Stimulated activated CD8-positive, alpha-beta memory T cell treated with anti-CD3 and anti-CD28 coated beads, Interleukin-12 subunit alpha, Interleukin-12 subunit beta, amount 100 ng/mL, for 1 hour (primary cell): ENCODE measurements at regions not wholly inside any gene's neighbourhood (a gene's known extent, or its start where the extent isn't known, plus 50 kb on each side); places are given as distances from the start of the nearest gene placed in this dataset.

Source experiments
- DNase-seq: peaks from one replicate; pipeline ENCODE4 v3.0.0-alpha.2; 2020; ENCODE audit warnings: low read depth

DNA sequence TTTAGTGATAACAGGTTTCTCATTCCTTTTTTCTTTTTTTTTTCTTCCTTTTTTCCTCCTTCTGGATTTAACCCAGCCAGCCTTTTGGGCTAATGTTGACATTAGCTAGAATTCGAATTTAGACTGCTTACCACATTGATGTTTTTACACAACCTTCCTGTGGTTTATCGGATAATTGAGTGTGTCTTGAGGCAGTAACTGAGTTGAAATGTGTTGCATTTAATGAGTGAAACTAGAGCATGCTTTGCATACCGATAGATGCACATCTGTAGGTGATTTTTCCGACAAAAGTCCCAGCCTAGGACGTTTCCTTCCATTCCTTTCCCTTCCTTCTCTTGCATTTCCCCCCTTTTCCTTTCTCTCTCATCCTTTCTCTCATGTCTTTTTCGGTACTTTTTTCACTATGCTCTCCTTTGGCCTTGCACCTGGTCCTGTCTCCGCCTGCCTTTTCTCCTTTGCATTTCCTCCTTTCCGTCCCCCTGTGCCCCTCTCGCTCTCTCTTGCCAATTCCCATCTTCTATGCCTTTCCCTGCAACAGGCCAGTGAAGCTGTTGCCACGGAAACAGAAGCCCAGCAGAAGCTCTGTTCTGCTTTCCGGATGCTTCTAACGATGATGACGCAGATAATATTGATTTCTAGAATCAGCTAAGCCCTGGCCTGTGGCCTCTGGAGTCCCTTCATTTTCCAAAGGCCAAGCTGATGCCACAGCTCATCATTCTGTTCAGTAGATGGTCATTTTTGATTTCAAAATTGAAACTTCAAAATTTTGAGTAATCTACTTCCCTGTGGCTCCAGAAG lies 76.1 kb downstream of the SLC25A47 start:
- no peak for DNase-seq

DNA sequence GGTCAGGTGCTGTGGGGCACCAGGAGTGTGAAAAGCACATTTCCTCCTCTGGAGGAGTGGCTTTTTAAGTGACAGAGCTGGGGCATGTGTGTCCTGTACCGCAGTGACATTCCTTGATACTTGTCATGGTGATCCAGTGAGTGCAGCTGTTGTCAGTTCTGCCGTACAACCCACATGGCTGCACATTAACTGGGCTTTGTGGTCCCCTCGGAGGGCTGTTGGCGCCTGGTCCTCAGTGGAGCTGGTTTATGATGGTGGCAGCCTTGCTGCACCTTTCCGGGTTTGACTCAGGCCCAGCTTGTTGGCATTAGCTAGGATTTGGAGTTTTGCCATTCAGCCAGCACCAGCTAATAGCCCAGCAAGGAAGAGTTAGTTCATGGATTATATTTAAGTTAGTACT lies 77.0 kb downstream of the SLC25A47 start:
- no peak for DNase-seq

DNA sequence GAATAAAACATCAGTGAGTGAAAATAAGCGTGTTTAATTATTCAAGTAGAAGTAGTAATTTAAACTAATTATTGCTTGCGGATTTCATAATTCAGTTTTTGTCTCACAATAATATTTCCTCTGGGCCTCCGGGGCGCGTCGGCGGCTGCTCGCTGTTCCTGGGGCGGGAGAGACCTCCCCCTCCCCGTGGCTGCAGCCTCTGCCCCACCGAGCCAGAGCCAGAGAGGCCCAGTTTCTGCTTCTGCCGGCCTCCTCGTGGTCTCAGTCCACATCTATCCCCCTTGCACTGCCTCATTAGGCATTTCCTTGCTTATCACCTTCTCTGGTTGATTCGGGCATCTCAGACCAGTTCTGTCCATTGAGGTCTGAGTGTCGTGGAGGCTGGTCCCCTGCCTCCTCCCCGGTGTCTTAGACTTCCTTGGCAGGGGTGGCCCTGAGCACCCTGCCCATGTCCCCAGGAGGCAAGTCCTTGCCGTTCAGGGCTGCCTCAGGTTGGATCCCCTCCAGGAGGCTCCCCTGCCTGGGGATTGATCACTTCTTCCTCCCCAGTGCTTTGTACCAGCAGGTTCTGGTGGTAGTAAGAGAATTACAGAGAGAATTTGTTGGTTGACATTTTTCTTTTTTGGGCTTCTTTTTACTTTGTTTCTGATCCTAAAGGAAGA lies 78.0 kb downstream of the SLC25A47 start:
- no peak for DNase-seq

DNA sequence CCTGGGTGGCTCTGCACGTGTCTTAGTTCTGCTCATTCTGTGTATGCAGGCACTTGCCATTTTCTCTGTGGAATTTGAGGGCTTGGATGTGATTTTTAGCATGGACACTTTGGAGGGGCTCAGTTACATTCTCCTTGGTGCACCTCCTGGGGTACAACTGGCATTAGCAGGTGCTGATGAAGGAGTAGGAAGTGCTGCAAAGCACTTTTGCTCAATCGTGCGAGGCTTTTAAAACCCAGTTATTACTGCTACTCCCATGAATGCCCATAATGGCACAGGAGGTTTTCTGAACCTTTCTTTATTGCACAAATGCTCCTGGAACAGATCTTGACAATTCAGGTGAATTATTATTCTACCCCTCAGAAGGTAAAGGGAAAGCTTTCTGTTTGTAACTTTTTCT lies 78.7 kb downstream of the SLC25A47 start:
- no peak for DNase-seq

DNA sequence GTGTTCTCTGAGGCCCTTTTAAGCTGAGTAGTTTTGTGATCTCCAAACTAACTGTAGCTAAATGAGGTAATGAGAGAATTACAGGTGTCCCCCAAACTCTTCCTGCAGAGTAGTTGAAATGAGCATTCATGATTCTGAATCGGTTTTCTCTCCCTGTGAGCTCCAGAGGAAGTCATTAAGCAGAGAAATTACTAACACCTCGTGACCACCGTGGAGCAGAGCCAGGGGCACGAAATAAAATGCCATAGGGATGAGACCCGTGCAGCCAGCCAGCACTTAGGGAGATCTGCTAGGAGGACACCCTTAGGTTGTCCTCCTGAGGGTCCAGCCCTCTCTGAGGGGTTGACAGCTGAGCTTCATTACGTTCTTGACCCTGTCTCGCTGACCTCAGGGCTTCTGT lies 79.5 kb downstream of the SLC25A47 start:
- DNase-seq: no peak

DNA sequence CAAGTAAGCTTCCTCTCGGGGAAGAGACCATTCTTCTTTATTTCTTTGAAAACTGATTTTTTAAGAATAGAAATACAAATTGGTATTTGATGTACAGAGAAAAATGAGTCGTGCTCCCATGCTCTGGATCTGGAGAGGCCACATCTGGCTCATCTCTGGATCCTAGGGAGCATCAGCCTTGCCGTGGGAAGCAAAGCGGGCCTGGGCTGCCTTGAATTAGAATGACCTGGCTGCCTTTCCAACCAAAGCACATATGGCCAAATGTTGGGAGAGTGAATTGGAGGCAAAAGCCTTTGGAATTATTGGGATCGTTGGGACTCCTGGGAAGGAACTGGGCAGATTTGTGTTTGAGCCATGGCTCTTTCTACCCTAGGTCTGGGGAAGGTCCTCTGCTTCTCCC lies 80.0 kb downstream of the SLC25A47 start:
- no peak for DNase-seq

DNA sequence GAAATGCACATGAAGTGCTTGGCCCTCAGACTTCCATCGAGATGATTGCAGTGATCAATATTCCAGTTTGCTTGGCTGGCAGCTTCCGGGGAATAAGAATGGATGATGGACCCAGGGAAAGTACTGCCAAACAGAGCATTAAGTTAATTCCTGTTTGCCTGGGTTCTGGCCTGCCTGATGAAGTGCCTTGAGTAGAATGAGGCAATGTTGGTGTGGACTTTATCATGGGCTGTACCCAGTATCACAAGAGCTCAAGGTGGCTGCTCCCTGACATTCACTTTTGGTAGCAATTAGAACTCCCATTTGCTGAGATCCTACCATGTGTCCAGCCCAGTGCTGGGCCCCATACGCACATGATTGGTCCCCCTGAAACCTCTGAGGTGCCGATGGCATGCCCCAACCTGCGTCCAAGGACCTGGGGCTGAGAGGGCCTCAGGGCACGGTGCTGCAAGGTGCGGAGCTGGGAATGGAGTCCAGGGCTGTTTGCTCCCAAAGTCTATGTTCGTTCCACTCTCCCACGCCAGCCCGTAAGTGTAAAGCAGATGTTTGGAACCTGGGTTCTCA lies 80.7 kb downstream of the SLC25A47 start:
- no peak for DNase-seq

DNA sequence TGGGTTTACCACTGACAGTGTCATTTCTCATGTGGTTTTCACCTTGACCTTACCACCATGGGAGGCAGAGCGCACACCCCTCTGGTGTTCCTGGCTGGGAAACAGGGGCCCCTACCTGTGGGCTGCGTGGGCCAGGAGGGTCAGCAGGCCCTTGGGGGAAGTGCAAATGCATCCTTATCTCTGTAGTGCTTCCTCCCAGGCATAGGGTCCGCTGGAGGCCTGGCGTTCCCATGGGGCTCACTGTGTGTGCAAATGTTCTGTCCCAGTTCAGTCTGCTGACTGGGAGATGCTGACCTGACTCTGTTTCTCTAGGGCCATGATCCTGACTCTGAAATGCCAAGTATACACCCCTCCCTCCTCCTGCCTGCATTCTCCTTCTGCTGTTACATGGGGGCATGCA lies 81.3 kb downstream of the SLC25A47 start:
- DNase-seq: no peak

DNA sequence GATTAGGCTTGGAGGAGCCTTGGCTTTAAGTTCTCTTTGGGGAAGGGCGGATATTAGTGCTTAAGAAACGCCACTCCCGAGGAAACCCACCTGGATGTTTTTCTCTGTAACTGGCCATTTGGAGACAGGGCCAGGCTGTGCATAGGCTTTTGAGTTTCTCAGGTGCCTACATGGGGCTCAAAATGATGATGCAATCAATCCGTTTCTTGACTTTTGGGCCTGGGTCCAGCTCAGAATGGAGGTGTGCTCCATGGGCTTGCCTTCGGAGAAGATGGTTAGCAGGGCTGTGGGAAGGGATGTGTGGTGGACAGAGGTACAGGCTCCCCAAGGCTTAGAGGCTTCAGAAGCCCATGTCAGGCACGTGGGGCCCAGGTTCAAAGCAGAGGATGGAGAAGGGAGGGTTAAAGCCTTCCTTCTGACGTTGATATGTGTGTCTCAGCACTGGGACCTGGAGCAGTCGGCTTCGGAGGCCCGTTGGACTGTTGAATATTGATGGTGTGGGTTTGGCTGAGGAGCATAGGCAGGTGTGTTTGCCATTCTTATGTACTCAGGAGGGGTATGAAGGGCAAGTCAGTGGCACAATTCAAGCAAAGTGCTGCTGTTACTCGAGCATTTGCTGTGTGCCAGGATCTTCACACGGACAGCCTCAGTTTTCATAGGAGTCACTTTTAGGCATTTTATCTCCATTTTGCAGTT lies 82.8 kb downstream of the SLC25A47 start:
- no peak for DNase-seq

DNA sequence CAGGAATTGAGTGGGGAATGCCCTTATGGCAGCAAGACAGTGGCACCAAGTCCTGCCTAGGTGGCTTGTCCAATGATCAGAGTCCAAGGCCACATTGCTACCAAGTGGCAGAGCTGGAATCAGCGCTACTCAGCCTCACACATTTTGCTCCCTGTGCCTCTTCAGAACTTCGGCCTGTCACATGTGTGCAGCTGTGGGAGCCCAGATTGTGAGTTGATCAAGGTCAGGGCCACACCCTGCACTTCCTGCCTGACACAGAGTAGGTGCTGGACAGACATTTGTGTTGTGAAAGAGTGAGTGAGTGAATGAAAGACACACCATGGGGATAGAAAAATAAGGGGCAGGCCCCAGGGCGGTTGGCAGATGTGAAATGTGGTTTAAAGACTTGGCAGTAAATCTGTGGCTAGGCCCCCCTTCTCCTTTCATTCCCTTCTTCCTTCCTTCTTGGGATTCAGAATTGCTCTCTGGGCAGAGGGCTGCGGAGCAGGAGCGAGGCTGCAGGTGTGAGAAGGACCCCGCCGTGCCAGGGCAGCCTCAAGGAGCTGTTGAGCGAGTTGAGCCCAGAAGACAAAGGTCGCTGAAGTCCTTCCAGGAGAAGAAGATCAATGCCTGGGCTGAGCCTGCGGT lies 83.5 kb downstream of the SLC25A47 start:
- no peak for DNase-seq

DNA sequence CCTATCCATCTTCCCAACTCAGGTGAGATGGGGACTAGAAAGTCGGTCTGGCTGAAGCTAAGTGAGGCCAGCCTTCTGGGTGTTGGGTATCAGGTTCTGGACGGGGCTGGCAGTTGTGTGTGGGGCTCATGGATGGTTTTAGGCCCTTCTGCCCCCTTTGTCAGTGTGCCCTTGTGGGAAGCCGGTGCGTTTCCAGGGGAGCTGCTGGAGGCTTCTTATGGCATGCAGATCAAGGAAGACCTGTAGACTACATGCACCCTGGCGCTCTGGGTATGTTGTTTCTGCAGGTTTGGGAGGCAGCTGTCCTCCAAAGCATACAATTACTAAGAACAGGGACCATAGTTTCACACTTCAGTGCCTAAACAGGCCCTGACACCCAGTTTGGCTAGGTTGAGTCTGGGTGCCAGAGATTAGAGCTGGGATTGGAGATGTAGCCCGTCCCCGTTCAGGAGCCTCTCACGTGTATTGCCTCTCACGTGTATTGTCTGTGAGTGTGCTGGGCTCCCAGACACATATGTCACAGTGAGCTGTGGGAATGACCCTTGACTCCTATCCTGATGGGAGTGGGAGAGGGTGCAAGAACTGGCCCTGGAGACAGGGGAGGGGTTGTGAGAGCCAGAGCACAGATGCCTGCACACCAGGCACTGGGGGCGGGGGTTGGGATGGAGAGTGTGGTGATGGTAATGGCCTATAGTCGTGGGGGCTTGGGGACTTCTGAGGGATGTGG lies 84.4 kb downstream of the SLC25A47 start:
- DNase-seq: no peak

DNA sequence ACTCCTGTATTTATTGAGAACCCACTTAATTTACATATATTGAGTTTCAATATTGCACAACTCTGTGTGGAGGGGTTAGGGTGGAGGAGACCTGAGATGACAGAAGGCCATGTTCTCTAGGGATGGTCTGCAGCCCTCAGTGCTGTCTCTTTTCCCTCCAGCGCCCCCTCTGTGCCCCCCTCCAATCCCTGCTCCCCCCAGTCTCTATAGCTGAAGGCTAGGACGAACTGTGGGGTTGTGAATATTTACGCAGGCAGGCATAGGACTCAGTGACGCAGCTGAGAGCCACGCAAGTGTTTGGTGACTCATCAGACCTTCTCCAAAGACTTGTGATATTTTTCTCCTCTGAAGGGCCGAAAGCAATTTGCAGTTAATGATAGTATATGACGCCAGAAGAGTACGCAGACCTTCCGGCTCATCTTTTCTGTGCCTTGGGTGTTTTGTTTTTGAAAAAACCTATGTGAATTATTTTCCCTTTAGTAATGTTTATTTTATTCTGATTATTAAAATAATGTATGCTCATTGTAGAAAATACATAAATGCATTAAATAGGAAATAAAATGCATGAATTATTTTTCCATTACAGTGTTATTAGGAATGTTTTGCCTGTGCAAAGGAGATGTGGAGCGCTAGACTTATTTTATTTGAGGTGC lies 85.3 kb downstream of the SLC25A47 start:
- no peak for DNase-seq

DNA sequence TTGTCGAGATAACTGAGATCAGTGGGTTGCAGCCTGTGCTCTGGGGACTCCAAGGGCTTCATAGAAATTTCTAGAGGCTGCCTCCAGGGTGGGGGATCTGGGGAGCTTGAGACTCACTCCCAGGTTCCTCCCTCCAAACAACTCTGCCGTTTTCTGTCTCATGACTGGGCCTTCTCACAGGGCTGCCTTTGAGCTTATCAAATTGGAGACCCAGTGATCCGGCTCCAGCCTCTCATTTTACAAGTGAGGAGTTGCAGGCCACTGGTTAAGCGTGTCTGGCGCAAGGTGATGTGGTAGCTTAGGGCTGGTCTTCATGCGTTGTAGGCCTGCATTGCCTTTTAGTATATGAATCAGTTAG lies 85.8 kb downstream of the SLC25A47 start:
- DNase-seq: no peak

DNA sequence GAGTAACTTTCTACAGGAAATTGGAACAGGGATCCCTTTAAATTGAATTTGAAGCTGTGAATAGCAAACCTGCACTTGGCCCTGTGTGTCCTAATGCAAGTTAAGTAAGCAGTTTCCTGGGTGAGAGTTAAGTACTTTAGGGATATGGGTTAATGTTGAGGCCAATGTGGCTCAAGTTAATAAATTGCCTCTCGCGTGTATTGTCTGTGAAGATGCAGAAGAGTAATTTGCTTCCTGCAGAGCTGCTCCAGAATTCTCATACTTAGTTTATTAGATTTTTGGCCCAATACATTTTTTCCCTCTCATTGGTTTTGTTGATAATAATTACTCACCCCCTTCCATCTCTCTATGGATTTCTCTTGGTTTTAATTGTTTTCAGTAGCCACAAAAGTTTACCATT lies 86.5 kb downstream of the SLC25A47 start:
- no peak for DNase-seq

DNA sequence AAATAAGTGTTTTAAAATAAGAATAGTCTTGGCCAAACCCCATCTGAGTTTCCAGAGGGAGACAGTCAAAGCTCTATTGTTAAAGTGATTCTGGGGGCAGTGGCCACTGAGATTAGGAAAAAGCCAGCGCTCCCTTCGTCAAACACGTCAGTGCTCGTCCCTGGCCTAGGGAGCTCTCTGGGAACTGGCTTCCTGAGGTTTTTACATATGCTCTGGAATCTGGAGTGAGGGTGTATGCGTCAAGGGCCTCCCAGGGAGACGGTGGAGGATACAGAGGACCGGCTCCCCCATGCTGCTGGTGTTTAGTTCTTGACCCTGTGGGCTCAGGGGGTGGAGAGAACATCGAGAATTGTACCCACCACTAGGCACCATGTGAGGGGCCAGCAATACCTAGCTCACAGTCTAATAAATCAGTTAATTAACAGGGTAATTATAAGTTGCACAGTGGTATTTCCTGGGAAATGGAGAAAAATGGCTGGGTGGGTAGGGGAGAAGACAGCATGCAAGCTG lies 87.0 kb downstream of the SLC25A47 start:
- no peak for DNase-seq

DNA sequence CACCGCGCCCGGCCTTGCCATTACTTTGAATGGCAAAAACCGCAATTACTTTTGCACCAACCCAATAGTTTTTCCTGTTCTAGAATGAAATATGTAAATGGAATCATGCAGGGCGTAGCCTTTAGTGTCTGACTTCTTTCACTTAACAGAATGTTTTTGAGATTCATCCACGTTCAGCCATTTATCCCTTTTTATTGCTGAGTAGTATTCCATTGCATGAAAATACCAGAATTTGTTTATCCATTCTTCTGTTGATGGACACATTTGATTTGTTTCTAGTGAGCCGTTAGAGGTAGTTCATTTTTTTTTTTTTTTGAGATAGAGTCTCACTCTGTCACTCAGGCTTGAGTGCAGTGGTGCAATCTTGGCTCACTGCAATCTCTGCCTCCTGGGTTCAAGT lies 90.6 kb downstream of the SLC25A47 start:
- DNase-seq: no peak

DNA sequence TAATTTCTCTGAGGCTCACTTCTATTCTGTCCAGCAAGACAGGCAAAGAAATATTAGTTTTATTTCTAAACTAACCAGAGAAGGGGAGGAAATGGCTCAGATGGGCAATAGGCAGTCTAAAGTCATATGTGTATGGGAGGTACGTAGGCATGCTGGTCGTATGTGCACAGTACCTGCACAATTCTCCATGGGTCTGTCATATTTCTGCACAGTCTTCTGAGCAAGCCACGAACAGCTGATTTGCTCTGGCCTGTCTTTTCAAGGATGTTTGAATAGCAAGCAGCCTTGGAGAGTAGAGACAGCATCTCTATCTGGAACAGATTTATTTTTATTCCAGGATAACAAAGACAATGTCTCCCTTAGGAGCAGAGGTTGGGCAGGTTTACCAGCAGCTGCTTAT lies 92.1 kb downstream of the SLC25A47 start:
- DNase-seq: no peak

DNA sequence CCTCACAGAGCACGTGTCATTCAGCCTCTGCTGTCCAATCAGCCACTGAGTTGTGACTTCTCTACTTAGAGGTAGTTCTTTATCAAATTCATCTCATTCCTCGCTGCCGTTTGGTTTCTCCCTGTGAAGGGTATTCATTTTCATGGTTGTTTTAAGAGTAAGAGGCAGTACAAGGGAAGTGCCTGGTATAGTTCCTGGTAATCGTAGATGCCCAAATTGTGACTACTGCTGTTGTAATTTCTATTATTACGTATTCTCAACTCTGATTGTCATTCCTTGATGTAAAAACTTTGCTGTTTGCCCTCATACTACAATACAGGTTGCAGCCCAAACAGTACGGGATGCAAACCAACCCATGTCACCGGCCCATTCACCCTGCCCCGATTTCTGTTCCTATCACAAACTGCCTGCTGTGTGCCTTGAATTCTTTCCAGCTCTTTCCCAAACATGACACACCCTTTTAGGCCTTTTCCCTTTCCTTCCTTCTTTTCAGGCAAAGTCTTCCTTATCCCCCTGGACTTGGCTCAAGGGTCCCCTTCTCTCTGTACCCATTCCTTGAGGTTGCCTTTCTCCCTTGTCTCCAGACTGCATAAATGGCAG lies 93.0 kb downstream of the SLC25A47 start:
- no peak for DNase-seq

DNA sequence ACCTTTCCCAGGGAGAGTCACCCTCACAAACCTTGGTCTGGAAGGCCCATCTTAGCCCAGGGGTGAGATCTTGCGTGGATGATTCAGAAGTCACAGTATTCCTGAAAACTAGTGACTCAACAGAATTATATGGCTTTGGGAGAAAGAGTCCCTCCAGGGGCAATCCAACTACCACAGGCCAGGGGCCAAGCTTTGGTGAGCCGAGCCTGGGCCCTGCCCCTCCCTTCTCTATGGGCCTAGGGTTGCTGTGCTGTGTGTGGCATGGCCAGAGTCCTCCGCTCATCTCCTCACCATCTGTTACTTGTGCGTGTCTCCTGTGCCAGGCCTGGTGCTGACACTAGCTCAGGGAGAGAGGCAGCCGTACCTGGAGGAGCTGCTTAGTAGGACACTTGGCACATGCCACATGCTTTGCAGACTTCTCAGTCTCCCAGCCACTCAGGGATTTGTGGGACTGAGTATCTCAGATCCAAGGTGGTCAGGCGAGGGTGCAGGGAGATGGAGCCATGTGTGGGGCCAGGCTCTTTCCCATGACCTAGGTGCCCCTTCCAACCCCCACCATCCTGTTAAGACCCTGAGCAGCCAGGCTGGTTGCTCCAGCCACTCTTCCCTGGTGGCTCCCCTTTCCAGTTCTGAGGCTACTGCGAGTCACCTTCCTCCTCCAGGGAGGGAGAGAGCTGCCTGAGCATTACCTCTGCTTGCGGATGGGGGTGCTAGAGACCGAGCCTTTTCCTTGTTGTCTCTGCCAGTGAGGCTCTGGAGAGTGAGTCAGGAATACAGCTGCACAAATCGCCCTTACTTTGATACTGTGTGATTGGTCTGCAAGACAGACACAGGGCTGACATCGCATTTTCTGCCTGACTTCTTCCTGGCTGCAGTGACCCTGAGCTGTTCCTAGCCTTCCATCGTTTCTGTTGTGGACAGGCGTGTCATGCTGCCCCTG lies 94.1 kb downstream of the SLC25A47 start:
- DNase-seq: no peak

DNA sequence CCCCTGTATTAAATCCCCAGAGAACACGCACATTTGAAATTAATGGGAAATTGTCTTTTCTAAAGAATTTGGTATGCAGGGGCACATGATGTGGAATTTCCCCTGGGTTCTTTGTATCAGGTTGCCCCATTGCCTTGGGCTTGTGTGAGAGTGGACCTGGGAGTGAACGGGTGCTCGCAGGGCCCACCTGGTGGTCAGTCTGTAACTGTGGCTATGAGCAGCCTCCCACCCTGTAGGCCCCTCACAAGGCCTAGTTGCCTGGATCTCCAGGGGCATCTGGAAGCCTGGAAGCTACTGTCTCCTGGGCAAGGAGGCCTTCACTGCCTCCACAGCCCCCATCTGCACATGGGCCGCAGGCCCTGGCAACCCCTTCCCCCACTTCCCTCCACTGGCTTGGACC lies 96.7 kb downstream of the SLC25A47 start:
- DNase-seq: no peak
